GM19240 (cell line): ENCODE measurements at regions not wholly inside any gene's neighbourhood (a gene's known extent, or its start where the extent isn't known, plus 50 kb on each side); places are given as distances from the start of the nearest gene placed in this dataset.

Experiments used
- DNase-seq: peaks from one replicate; pipeline ENCODE4 v3.0.0; 2011; ENCODE audit warnings: low spot score; ENCODE audit not compliant: insufficient read length

DNA sequence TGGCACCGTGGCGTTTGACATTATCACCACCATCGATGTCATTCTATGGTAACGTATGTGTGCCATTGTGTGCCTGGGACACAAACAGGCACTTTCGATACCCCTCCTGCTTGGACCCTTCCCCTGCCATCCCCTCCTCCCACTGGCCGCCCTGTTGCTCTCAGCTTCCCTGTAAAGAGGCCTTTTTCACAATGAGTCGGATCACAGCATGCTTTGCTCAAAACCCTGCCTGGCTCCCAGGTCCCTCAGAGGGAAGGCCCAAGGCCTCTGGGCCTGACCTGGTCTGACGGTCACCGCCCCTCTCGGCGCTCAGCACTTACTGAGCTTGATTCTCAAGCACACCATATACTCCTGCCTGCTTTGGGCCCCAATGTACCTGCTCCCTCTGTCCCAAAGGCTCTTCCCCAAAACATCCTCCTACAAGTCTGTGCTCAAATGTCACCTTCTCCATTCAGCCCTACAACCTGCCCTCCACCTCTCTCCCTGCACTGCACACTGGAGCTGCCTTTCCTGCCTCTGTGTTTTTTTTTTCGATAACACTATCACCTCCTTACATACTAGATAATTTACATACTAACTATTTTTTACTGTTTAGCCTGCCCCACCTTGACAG, 303.8 kb downstream of the SOX9 start:
- no peak for DNase-seq

DNA sequence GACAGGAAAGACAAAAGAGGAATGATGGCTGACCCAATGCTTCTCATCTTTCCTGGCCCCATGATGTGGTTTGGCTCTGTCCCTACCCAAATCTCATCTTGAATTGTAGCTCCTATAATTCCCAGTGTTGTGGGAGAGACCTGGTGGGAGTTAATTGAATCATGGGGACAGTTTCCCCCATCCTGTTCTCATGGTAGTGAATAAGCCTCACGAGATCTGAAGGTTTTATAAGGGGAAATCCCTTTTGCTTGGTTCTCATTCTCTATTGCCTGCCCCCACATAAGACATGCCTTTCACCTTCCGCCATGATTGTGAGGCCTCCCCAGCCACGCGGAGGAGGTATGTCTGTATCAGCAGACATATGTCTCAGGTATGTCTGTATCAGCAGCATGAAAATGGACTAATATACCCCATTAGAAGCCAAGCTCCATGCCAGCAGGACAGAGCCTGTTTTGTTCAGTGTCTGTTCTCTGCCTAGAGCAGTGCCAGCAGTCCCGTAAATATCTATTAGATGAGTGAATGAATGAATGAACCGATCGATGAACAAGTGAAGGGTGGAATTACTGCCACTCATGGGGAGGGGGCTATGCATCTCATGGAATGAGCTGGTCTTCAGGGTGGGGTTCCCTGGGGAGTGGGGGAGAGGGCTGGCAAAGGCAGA, 304.4 kb downstream of the SOX9 start:
- DNase-seq = no peak

DNA sequence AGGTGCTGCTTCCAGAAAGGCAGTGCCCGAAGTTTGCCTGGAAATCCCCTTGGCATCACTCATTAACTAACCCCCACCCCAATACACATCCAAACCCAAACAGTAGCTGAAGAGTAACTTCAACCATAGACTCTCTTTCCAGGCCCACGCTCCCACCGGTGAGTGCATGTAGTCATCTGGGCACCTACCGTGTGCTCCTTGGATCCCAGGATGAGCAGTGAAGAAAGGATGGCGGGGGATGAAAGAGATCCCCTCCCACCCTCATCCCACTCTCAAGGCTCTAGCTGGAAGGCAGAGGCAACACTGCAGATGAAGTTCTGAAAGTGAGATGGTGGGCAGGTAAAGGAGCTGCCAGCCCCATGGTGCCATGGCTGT, 305.0 kb downstream of the SOX9 start:
- no peak for DNase-seq

DNA sequence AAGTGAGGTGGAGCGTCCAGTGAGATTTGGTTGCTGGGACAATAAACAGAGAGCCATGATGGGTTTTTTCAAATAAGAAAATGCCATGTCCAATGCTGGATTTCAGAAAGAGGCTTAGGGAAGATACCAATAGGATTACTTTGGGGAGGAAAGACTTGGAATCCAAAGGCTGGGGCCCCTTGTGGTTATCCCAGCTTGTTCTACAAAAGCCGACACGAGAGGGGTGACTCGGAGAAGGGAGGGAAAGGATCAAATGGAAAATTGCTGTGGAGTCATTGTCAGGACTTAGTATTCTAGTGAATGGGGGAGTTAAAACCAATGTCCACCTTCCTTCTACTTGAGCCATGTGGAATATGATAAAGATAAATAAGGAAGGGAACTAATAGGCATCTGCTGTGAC, 305.5 kb downstream of the SOX9 start:
- DNase-seq = no peak

DNA sequence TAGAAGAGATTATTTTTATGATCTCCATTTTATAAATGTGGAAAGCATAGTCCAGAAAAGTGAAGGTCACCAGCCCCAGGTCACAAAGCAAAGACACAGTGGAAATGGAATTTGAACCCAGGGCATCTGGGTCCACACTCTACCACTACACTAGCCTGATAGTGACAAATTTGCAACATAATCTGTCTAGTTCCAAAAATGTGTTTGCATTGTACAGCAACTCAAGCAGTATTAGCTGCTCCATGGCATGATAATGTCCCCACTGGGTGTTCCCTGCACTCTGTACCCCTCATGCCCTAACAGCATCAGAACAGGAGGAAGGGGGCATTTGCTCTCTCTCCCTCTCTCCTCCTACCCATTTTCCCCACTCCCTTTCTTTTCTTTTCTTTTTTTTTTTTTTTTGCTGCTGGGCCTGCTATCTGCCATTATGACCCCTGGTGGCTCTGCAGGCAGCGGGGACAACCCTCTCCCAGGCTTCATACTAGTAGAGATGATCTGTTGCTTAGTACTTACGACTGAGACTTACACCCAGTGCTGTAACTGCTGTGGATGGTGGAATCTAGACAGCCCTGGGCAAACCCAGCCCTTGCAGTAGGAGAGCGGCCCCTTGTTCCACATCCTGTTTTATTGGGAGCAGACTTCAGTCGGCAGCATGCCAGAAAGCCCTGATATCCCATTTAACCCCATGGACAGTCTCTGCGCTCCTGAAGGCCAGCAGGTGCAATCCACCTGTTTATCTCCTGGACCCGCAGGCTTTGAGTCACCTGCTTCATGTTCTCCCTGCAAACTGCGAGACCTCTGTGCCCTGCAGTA, 306.3 kb downstream of the SOX9 start:
- no peak for DNase-seq

DNA sequence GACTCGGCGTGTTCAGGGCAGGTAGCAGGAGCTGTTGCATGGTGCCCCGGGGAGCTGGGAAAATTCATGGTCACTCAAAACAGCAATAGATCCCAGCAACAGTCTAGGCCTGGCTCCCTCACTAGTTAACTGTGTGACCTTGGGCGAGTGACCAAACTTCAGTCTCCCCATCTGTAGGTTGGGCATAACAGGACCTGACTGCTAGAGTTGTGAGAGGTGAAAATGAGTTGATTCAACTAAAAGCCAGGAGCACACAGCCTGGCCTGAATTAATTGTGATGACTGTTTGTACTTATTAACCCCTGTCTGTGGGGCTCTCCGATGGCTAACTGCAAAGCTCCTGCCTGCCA, 306.9 kb downstream of the SOX9 start:
- DNase-seq = no peak

DNA sequence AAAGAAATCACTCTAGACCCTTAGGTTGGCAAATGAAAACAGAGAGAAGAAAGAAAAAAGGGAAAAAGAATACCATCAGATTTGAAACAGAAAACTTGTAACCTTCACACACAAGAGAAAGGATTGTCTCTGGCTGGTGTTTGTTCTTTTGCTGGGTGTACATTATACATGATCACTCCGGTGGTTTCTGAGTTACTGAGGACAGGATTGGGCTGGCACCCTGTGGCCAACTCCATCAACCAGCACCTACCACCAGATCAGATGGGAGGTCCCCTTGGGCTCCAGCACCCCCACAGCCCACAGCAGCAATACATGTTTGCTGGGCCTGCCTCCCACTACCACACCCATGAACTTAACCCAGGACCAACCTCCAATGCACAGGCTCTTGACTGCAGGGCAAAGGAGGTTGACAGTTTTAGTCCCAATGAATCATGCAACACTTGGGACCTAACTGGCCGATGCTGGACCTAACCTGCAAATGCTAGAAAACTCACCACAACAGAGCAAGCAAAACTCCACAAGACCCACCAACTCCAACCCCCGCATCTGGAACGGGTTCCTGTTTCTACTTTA, 308.3 kb downstream of the SOX9 start:
- no peak for DNase-seq

DNA sequence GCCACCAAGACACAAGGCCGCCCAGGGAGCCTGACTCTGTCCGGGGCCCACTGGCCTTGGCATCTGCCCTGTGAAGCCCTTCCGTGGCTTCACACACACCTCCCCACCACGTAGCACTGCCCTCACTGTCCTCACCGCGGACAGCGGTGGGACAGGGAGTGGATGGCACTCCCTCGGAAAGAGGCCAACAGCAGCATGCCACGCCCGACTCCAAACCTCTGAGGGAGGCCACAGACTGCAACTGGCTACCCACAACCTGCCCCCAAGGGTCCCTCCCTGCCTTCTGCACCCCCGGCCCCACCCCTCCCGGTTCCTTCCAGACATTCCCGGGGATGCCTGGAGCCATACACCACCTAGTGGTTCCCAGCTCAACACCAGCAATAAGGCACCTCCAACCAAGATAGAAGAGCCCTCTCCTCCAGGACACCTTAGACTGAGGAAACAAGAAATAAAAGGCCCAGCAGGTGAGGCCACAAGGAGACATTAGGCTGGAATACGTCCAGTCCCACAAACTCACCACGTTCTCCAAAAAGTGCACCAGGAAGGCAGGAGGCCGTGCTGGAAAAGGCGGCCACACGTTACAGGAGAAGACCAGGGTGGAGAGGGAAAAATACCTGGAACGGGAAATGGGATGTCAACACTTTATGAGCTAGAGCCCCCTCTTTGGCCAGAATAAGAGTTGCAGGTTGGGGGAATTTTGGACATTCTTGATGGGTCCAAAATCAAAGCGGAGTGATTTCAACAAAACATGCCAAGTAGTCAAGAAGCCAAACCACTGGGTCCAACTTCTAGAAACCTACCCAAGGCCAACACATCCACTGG, 310.0 kb downstream of the SOX9 start:
- no peak for DNase-seq

DNA sequence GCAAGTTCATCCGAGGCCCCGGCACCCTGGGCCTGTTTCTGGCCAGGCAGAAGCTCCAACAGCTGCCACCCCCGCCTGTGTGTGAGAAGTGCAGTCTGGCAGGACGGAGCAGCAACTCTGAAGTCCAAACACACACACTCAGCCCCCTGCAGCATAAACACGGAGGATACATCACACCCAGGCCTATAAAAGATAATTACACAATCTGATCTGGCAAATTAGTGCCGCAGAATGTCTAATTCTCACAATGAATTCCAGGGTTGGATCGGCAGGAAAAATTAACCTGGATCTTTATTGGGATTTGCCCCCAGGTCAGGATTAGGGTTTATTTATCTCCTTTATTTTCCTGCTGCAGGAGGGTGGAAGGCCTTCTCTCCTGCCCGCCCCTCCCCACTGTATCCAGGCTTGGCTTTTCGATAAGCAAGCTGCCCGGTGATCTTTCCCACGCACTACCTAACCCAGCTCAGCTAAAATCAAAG, 311.4 kb downstream of the SOX9 start:
- DNase-seq = no peak

DNA sequence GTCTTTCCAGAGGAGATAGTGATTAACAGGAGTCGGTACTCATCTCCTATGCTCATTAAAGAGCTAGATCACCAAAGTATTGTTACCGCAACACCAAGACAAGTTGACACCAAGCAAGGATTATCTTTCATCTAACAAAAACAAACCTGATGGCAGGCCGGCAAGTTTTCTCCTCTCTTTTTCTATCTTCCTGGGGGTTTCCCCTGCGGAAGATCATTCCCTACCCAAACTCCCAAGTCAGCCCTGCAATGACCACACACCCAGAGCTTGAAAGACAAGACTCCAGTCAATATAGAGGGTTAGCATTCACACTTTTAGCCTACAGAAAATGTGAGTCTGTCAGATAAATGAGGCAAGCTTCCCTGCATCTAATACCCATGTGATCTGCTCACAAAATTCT, 312.1 kb downstream of the SOX9 start:
- DNase-seq = no peak

DNA sequence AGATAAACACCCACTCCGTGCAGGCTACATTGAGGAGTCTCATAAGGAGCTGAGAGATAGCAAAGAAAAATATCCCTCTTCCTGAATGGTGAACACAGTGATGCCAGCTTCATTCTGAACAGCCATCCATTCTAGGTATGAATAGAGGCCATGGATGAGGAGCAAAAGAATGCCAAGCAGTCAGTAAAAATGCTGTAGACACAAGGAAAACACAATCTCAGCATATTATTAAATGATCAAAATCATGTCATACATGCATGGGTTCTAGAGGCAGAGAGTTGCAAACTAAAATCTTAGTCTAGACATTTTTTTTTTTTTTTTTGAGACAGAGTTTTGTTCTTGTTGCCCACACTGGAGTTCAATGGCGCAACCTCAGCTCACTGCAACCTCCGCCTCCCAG, 313.0 kb downstream of the SOX9 start:
- no peak for DNase-seq

DNA sequence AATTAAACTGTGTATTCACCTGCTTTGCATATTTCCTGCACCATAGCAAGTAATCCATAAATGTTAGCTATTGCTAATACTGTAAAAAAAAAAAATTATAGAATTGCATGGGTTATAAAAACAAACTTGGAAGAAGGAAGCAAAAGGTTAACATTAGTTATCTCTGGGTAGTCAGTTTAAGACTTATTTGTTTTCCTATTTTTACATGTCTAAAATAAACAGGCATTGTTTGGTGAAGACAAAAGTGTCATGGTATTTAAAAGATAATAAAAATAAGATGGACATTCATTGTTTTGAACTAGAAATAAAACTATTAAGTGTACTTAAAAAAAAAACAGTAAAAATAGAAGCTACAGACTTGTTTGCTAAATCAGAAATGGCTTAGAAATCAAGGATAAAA, 313.8 kb downstream of the SOX9 start:
- no peak for DNase-seq

DNA sequence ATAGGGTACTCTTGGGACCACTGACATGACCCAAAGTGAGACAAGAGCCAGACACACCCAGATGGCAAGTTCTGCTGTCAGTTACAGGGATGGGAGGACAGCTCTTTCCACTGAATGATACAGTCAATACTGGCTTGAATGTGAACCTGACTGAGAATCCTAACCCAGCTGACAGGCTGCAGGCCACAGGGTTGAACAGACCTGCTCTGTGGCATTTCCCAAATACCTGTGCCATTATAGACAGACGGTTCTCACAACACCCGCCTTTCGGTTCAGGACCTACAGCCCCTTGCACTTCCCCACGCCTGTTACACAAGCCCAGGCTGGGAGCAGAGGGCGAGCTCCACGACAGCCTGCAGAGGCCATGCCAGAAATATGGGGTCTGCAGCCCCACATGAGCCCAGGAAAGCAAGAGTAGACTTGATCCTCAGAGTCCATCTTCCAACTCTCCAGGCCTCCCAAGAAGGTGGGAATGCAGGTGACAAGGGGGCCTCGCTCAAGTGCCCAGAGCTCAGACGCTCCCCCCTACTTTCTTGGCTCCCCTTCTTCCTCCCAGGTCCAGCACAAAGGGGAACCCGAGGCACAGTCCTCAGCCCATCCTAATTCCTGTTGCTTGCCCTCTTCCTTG, 314.3 kb downstream of the SOX9 start:
- no peak for DNase-seq

DNA sequence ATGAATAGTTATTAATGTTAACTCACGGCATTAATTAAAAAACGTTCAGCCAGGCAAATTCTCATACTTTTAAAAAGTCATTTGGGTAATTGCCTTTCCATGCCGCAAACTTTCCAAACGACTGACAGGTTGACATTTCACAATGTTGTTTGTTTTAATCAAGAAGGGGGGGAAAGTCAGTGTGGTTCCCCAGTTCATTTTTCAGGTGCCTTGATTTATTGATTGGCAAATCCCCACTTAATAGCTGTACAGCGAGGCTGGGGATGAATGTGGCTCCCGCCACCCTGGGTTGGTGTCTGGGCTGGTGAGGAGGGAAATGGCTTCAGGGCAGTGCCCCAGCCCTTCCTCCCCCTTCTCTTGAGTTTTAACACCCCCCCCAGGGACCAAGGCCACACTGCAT, 318.0 kb downstream of the SOX9 start:
- no peak for DNase-seq

DNA sequence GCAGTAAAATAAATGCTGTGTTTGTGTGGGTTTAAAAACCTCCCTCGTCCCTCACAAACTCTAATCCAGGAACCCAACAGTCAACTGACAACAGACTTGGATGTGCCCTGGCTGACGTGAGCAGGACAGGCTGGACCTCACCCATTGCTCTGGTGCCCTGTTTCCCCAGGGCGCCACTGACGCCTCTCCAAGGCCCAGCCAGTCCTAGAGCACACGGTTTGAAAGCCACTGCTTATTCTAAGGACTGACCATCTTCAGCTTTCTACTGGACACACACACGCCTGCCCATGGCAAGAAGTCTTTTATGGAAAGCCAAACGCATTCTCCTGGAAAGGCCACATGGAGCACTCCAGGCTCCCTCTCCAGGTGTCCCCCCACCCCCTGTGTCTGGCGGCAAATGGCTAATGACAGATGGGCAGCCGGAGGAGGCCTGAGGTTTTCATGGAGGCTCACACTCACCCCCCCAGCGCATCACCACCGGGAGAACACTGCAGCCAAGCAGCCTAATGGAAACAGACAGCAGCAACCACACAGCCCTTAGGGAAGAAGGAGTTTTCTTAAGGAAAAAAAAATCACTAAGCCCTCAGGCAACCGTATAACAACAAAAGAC, 319.2 kb downstream of the SOX9 start:
- DNase-seq = no peak

DNA sequence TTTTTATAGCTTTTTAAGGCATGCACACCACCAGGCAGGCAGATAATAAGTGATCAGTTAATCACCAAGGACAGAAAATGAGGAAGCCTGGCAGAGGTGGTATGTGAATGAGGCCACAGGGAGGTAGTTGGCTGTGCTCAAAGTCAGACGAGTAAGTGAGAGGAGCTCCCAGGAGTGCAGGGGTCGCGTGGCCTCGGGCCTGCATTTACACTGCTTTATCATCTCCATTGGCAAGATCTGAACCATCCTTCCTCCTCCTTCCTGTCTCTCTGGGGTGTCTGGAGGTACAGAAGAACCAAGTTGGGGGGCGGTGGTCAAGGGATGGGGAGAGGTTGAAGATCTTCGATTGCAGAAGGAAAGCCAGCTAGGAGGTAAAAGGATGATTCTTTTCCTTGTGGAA, 320.1 kb downstream of the SOX9 start:
- DNase-seq = no peak

DNA sequence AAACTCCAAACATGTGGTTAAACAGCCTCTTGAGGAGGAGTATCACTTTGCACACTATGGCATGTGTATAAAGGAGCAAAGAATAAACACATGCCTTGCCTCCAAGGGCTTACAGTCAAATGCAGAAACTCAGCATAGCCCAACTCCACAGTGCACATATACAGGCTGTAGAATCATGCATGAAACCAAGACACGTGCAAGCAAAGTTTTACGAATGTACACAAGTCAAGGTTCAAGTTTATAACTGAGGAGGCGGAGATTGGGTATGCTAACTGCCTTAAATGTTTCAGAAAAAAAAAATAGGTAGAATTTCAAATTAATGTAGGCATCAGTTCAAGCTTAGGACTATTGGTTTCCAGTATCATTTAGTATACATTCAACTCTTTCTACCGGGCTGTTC, 321.1 kb downstream of the SOX9 start:
- DNase-seq = no peak

DNA sequence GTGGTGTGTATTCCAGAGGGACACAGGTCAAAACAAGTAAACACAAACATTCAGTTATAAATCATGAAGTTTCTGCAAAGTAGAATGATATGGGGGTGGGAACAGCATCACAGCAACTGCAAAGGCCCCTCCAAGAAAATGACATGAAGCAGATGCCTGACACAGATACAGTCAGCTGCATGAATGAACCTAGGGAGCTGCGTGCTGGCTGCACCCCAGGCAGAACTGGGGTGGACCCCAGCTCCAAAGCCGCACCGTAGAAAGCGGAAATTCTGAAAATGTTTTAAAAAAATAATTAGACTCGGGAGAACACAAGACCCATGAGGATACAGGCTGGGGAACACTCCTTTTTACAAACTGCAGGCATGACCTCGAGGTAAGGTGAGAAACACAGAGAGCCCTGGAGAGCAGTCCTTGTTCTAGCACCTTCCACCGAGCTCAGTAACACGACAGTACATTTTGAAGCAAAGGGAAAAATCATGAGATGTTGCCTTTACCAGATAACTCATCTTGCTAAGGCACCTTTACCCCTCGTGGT, 323.8 kb downstream of the SOX9 start:
- DNase-seq = no peak

DNA sequence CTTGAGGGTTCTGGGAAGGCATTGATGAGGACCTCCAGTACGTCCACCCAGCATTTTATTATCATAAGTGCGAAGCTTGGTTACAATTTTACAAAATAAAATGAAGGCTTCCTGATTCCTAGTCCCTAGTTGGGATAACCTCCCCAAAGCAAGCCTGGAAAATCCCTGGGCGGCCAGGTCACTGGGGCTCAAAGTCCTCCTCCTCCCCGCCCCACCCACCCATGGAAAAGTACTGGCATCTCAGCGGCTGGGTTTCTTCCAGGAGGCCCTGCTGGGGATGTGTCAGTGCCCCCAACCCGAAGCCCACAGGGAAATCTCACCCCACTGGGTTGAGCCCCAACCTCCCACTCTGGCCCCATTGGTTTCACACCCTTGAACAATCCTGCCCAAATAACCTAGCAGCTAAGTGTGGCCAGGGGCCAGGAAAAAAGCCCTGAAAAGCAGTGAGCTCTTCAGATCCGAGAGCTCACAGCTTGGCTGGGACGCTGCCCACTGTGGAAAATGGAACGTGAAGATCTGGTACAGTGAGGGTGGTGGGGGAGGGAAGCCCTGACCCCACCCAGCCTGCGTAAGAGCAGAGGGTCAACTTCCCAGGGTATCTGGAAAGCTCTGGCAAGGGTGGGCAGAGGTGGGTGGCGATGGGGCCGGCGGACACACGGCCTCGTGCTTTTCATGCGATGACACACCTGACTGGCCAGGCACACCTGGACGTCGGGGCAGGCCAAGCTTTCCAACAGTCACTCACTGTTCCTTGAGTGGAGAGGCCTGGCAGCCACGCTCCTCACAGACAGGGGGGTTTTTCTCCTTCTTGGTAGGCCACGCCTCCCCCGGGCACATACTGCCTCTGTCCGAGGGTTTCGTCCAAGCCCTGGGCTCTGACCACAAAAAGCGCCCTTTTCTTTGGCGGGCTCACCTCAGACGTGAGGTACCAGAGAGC, 324.5 kb downstream of the SOX9 start:
- DNase-seq = no peak
